Stimulated activated CD8-positive, alpha-beta memory T cell treated with anti-CD3 and anti-CD28 coated beads, Interleukin-7, amount 100 ng/mL, for 48 hours (primary cell): ENCODE measurements at regions not wholly inside any gene's neighbourhood (a gene's known extent, or its start where the extent isn't known, plus 50 kb on each side); places are given as distances from the start of the nearest gene placed in this dataset.

Experiments
- DNase-seq, 2 donors: peaks; one replicate each; pipeline ENCODE4 v3.0.0-alpha.2; 2020; ENCODE audit warnings: low read depth in 1 of 2; ENCODE audit errors: extremely low read depth in 1 of 2

DNA sequence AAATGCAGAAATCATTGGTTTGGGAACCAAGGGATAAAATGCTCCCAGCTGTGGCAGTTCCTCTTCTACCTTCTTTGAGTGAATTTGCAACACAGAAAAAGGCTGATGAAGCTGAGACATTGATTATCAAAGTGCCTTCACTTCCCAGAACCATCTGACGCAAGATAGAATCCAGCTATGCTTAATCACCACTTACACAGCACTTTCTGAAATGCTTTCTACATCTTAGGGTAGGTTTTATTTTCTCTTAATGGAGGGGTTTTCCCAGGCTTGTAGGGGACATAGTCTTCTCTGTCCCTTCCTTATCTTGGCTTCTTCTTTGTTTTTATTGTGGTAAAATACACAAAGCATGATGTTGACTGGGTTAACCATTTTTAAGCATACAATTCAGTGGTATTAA is 332.6 kb upstream of the ZNF32 start:
- no peak for DNase-seq

GRCh38 chr10:43980715-43981114 is 332.0 kb upstream of the ZNF32 start:
- DNase-seq = no peak

- DNase-seq = no peak
These were observed 331.6 kb upstream of the ZNF32 start for GRCh38 chr10:43980313-43980712.

DNA sequence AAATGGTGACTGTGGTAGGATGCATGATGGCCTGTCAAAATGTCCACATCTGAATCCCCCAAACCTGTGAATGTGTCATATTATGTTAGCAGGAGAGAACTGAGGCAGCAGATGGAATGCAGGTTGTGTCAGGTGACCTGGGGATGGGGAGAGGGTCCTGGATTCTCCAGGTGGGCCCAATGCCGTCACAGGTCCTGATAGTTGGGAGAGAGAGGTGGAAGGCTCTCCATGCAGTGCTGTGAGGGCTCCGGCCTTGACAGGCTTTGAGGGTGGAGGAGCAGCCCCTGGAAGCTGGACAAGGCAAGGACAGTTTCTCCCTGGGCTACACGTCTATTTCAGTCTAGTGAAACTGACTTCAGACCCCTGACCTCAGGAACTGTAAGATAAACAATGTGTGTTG is 330.9 kb upstream of the ZNF32 start:
- no peak for DNase-seq

DNA sequence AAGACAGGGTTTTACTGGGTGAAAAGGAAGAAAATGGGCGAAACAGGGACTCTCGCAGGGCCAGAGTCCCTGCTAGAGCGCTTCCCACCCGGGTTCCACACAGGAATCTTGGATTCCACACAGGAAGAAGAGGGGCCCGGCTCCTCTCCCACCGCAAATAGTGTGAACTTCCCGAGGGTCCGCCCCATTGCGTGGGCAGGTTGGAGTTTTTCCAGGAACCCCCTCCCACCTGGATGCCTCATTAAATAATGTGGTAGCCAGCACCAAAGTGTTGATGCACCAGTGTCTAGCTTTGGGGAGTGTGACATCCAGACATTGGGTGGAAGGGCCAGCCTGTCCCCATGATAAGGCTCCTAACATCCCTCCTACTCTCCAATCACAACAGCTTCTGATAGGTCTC is 330.3 kb upstream of the ZNF32 start:
- DNase-seq = no peak

- no peak for DNase-seq
These were observed 329.4 kb upstream of the ZNF32 start for GRCh38 chr10:43978091-43978490.

- no peak for DNase-seq
These were observed 327.6 kb upstream of the ZNF32 start for GRCh38 chr10:43976292-43976691.

- DNase-seq = no peak
These were observed 325.1 kb upstream of the ZNF32 start for GRCh38 chr10:43973801-43974200.

GRCh38 chr10:43972976-43973647 is 324.4 kb upstream of the ZNF32 start:
- DNase-seq = no peak

DNA sequence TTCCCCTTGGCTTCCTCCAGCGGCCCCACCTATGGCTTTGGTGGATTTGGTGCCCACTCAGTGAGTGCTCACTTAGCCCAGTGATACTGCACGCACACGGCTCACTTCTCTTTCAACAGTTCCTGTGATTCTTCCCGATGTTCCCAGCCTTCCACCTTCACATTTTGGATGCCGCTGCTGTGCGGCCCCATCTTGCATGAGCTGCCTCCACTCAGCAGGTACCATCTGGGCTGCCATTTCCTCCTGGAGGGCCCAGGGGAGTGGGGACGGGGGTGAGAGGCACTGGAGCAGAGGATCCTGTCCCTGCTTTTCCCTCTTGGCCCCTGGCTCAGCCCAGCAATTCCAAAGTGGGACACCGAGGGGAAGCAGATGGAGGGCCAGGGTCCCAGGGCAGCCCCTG is 323.3 kb upstream of the ZNF32 start:
- no peak for DNase-seq

GRCh38 chr10:43971306-43971705 is 322.6 kb upstream of the ZNF32 start:
- no peak for DNase-seq

GRCh38 chr10:43970717-43971116 is 322.0 kb upstream of the ZNF32 start:
- DNase-seq = no peak

- DNase-seq = no peak
These were observed 321.5 kb upstream of the ZNF32 start for GRCh38 chr10:43970018-43970698.

DNA sequence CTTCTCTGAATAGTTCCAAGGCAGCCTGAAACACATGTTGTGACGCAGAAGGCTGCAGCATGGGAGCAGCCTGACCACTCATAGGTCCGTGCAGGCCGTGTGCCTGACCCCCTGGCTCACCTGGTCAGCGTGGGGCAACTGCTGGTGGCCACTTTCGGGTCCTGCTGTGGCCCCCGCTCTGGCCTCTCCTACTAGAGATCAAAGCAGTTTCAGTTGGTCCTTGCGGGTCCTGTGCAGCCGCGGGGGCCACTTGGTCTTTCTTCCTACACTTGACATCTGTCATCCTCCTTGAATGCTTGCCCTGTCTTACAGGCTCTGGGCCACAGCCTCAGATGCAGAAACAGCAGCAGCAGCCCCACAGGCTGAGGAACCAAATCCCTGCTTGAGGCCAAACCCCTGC is 320.8 kb upstream of the ZNF32 start:
- DNase-seq = no peak

DNA sequence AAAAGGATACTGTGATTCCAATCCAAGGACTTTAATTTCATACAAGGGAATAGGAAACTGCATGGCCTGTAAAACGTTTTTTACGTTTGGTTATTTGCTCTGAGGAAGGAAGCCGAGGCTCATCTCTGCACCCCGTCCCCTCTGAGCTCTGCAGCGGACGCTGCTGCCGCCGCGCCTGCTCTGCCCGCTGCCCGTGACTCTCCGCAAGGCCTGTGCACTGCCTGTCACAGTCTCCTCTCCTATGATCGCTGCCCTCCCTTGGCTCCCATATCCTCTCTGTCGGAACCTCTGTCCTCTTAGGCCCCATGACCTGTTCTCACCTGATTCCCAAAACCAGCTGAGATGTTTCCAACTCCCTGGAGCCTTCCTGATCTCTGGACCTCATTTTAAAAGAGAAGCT is 320.3 kb upstream of the ZNF32 start:
- DNase-seq = no peak

DNA sequence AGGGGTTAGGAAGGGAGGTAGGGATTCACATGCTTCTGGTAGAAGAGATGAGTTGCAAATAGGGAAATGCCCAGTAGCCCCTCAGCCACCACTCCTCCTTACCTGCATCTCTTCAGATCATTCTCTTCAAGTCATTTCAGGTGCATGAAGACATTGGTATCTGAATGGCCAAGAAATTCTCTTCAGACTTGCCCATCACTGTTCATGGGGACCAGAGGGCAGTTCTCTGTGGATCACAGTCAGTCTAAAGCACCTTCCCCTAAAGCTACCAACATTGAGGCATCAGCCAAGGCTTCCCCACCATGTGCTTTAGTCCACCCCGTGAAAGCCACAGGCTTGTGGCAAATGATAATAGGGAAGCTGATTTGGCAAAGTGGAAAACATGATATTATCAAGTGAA is 319.4 kb upstream of the ZNF32 start:
- no peak for DNase-seq

DNA sequence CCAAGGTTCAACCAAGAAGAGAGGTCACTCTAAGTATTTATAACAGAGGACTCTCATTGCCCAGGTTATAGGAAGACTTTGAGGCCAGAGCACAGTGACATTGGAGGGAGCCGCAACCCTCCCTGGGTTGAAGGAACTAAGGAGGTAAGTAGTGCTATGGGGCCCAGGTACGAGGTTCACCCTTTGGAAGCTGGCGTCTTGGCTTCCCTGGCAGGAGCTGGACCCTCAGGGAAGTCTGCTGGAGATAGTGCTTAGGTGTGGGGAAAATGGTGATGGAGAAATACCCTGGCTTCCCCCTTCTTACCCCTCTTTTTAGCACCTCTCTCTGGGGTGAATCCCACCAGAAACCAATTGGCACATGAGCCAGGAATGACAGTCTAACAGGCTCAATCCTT is 317.9 kb upstream of the ZNF32 start:
- DNase-seq = no peak

DNA sequence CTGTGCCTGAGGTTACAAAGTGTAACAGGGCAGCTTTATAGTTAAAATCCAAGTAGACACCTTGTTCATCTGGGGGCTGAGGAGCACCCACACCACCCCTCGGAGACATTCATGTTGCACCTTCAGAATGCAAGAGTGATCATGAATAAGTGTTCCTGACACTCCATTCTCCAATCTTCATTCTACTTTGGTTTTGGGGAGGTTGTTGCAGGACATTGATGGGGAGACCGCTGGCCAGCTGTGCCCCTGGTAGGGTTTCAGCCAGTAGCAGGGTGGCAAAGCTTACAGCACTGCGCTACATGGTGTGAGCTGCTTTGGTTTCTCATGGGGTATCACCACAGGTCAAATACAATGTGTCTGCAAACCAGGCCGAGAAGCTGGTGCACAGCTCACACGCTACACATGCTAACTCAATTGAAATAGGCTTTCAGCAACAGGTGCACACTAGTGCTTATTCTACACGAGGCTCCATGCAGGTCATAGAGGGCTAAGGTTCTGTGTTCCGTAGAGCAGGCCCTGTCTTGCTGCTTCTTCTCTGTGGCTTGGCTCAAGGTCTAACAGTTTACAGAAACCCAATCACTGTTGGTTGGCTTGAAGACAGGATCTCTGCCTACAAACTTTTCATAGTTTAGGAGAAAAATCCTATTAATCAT is 317.4 kb upstream of the ZNF32 start:
- no peak for DNase-seq

DNA sequence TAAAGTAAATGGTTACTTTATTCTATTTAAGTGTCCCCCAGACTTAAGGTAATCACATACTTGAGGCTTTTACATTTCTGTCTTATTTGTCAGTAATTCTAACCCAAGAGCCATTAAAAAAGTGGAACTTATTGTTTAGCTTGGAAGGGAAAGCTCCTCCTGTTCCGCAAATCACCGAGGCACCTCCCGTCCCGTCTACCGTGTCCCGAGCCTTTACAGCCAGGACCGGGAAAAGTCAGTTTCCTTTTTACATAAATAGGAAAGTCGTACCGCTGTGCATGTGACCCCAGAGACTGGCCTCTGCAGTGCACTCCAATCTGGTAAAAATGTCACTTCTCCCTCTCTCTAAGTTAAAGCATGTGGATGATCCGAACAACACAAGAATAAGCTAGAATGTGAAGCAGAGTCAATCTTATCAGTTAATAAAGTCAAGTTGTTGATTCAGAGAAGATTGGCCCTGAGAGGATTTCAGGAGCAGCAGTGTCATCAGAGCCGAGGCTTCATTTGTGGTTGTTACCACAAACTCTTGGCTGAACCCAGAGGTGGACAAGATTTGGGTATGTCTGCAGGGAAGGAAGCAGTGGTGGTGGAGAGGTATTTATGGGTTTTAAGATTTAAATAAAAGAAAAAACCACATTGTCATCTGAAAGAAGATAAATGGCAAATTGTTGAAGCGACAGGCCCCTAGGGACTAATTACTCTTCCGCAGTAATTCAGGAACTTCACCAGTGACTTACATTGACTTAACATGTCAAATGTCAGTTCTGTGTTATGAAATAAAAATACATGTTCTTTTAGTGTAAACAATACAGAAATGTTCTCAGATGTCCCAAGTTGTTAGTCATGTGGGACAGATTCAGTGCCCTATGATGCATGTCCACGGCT is 316.6 kb upstream of the ZNF32 start:
- no peak for DNase-seq

GRCh38 chr10:43964486-43964885 is 315.8 kb upstream of the ZNF32 start:
- no peak for DNase-seq

DNA sequence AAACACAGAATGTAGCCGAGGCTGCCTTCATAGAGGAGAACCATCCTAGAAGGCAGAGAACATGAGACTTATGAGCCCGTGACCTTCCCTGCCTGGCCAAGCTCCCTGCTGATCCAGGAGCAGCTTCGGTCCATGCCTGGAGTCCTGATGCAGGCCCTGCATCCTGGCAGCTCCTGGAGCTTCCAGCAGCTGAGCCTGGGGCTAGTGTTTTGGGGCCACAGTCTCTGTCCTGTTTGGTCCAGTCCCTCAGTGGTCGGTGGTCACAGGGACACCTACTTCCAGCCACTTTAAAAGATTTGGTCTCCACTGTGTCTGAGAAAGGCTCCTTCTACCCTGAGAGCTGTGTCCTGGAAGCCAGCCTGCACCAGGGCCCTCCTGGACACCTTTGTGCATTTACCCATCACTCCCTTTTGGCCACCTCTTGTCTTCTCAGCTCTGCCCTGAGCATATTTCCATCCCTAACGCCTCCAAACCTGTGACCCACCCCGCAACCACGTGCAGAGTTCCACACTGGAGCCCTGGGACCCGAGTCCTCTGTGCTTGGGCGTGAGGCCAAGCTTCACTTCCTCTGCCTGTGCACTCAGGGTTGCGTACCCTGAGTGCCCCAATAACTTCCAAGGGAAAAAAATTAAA is 315.2 kb upstream of the ZNF32 start:
- DNase-seq = no peak
